ENCODE measurements at regions not wholly inside any gene's neighbourhood (a gene's known extent, or its start where the extent isn't known, plus 50 kb on each side); places are given as distances from the start of the nearest gene placed in this dataset.

GRCh38 chr12:92600052-92600451 is 102.7 kb upstream of the PLEKHG7 start:
- TF ChIP-seq POLR2A (IDR thresholded peaks at IDR 0.05; ENCODE audit: low read depth, low read length) (no peak), TAF1 (IDR thresholded peaks at IDR 0.05; ENCODE audit: borderline replicate concordance, low read depth, low read length) (no peak), POLR2AphosphoS5 (IDR thresholded peaks at IDR 0.05; ENCODE audit: low read depth, low read length) (no peak)
